GM19035 (cell line): ENCODE measurements at regions not wholly inside any gene's neighbourhood (a gene's known extent, or its start where the extent isn't known, plus 50 kb on each side); places are given as distances from the start of the nearest gene placed in this dataset.

Experiments
- ATAC-seq: cut with Tn5 transposase; IDR thresholded peaks from one replicate; pipeline ENCODE4 v1.9.1; 2021; ENCODE audit not compliant: unreplicated experiment

DNA sequence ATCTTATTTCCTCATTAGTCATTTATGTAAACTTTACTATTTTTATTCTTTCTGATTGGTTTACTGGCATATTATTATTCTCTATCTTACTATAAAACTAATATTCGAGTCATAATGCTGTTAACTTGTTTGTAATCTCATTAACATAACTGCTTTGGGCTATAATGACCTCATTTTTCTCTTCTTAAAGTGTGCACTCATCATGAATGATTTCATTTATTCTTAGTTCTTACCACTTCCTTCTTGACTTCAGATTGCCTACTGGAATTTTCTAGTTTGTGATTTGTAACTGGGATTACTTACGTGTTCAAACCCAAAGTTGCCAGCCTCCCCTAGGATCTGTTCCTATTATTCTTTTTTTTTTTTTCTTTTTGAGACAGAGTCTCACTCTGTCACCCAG, 91.8 kb upstream of the TNFAIP3 start:
- no peak for ATAC-seq

DNA sequence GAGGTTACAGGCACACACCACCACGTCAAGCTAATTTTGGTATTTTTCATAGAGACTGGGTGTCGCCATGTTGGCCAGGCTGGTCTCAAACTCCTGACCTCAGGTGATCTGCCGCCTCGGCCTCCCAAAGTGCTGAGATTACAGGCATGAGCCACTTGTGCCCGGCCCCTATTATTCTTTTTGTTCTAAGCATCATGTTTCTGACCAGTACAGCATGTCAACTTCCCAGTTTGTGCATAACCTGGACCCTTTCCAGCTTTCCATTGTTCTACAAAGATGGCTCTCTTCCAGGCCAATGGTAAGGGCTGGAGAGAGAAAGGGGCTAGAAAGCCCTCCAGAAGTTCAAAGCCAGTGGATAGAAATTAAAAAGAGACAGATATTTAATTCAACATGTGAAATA, 91.3 kb upstream of the TNFAIP3 start:
- ATAC-seq: no peak

DNA sequence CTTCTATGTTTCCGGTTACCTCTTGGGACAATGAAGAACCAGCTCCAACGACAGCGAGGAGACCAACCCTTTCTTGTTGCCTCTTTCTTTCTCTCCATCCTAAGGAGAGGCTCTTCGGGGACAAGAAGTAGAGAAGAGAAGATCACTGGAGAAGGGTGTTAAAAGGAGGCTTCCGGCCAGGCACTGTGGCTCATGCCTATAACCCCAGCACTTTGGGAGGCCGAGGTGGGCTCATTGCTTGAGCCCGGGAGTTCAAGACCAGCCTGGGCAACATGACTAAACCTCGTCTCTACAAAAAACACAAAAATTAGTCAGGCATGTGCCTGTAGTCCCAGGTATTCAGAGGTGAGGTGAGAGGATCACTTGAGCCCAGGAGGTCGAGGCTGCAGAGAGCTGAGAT, 90.8 kb upstream of the TNFAIP3 start:
- ATAC-seq: no peak

DNA sequence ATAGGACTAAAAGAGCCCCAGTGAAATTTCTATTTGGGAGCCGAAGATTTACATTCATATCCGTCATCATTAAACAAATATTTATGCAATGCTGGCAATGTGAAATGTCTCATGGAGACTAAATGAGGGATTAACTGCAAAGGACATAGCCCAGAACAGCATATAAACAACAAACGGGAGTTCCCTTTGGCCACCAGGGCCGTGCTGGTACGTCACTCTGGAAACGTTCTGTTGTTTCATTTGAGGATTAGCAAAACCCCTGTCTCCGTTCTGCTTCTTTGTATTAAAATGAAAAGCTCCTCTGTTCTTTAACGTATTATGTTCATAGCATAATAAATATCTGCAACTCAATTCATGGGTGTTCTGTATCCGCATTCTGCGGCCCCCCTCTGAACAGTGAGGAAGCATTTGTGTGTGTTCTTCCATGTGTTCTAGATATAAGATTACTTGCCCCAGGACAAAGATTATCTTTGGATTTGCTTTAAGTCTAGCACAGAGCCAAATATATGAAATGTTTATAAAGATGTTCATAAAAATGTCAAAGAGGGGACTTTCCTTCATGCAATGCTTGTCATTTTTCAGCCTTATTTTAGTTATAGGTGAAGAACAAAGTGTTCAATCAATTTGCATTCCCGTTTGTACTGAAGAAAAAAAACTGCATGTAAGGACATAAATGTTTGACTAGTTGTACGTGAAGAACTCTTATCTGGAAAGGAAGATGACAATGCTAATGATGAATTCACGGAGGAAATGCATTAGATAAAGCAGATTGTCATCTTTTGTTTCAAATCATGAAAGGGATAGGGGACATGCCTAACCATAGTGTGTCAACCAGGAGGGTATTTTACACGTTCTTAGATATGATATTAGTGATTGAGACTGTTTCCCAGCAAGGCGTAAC, 90.0 kb upstream of the TNFAIP3 start:
- ATAC-seq: no peak

DNA sequence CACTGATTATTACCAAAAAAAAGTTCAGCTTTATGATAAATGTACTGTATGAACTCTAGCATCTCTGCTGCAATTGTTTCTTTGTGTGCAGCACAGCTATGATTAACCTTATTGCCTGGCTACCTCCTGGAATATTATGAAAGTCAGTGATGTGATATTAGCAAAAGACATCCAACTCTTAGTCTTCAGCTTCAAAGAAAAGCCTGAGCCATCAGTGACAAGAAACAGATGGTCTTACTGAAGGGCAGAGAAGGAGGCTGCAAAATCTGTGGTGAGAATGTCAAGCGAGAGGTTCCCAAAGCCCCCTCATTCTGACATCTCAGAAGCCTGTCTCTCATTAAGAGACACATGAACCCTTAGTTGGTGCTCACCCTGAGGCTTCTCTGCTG, 89.4 kb upstream of the TNFAIP3 start:
- ATAC-seq: no peak

DNA sequence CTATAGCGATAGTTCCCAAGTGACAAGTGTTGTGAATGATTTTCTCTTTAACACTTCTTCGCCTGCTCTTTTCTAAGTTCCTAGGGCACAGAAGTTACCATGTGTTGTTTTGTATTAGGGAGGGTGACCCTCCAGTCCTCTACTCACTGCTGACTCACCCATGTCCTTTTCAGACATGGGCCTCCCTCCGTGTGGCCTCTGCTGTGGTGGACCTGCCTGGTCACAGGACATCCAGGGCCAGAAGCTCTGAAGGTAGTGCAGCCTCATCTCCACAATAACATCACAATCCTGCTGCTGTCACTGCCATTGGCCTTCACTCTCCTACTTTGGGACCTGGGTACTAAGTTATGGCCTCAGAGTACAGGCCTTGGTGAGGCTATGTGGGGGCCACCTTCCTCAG, 87.1 kb upstream of the TNFAIP3 start:
- ATAC-seq: no peak

DNA sequence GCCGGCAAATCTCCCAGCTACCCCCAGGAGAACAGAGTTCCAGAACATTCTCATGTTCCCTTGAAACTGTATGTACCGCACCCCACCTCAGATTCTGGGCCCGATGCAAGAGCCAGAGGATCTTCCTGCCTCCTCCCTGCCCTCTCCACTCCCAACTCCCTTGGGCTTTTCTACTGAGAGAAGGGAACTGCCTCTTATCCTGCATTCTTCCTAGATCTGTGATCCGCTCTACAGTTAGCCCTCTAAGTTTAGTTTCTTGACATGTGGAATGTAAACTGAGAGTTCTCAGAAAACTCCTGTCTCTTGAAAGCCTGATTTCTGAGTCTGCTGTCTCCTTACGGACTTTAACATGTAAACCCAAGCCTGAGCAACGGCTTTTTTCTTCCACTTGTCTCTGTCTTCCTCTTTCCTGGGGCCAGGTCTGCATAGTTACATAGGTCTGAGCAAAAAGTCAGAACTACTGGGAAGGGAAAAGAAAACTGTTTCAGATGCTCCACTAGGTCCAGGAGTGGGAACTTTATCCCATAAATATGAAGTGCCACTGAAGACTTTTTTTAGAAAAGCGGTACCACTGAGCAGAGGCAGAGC, 86.5 kb upstream of the TNFAIP3 start:
- no peak for ATAC-seq

DNA sequence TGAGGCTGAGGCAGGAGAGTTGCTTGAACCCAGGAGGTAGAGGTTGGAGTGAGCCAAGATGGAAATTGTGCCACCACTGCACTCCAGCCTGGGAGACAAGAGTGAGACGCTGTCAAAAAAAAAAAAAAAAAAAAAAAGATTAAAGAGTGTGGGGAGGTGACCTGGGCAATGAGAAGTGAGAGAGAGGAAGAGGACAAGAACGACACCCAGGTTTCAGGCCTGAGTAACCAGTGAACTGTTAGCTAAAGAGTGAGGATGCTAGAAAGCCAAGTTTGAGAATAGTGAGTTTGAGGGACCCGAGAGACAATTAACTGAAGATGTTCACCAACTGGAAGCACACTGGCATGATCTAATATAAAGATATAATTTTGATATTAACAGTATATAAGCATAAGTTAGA, 85.4 kb upstream of the TNFAIP3 start:
- ATAC-seq: no peak

DNA sequence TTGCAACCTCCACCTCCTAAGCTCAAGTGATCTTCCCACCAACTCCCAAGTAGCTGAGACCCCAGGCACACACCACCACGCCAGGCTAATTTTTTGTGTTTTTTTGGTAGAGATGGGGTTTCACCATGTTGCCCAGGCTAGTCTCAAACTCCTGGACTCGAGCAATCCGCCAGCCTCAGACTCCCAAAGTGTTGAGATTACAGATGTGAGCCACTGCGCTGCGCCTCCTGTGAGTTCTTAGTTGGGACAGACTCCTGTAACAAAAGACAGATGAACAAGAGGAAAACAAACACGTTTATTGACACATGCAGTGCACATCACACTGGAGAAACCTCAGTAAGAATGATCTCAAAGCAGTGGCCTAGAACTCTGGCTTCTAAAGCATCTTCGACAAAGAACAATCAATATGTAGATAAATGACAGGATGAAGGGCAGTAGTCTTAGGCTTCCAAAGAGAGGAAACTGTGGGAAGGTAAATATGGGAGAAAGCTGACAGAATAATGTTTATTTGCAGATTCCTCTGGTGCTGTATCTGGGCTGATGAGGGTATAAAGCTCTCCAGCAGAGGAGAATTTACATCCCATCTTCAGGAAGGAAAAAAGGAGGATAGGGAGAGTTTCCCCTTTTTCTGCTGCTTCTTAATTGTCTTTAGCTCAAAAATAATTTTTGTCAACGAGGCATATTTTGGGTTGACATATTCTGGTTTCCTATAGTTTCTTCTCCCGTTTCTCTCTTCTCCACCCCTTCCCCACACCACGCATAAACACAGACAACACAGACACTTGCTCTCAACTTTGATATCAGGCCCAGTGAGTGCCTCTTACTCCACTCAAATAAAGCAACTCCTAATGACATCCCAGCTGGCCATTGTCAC, 84.7 kb upstream of the TNFAIP3 start:
- no peak for ATAC-seq

DNA sequence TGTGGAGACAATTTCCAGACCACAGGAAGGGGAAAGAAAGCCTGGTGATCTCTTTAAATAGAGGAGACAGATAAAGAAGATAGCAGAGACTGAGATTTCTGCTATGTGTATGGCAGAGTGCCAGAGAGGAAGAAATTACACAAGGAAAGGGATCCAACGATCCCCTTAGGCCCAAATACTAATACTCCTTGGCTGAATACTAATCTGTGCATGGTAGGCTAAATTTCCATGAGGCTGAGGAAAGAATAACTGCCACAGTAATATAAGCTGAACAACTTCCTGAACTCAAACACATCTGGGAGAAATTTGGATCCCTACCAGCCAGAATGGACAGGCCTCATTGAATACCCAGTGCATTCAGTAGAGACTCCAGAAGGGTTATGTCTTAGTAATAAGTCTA, 83.3 kb upstream of the TNFAIP3 start:
- ATAC-seq: no peak

DNA sequence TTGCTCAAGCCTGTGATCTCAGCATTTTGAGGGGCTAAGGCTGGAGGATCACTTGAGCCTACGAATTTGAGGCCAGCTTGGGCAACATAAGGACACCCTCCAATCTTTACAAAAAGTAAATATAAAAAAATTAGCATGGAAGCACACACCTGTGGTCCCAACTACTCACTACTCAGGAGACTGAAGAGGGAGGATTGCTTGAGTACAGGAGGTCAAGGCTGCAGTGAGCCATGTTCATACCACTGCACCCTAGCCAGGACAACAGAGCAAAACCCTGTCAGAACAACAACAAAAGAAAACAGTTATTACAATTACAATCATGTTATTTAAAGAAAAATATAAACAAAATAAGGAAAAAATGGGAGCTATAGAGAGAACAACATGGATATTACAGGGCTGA, 82.5 kb upstream of the TNFAIP3 start:
- no peak for ATAC-seq

DNA sequence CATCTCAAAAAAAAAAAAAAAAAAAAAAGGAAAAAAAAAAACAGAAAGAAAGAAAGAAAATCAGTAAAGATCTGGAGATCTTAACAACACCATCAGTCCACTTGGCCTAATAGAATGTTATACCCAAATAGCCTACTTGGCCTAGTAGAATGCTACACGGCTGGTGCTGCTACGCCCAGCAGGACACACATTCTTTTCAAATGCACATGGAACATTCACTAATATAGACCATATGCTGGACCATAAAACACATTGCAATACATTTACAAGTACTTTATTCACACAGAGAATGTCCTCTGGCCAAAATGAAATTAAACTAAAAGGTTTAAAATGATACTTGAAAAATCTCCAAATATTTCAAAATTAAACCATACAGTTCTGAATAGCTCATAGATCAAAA, 80.0 kb upstream of the TNFAIP3 start:
- no peak for ATAC-seq

DNA sequence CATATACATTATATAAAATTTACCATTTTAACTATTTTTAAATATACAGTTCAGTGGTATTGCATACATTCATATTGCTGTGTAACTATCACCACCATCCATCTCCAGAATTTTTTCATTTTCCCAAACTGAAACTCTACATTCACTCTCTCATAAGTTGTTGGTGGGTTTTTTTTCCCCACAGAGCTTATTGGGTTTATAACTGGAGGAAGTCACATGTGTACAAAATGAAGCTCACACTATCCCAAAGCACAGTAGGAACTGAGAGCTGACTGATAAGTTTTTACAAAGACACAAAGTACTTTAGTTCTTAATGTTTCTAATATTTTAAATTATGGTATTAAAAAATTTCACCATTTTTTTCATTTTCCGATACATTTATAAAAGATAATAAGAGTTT, 78.8 kb upstream of the TNFAIP3 start:
- no peak for ATAC-seq

DNA sequence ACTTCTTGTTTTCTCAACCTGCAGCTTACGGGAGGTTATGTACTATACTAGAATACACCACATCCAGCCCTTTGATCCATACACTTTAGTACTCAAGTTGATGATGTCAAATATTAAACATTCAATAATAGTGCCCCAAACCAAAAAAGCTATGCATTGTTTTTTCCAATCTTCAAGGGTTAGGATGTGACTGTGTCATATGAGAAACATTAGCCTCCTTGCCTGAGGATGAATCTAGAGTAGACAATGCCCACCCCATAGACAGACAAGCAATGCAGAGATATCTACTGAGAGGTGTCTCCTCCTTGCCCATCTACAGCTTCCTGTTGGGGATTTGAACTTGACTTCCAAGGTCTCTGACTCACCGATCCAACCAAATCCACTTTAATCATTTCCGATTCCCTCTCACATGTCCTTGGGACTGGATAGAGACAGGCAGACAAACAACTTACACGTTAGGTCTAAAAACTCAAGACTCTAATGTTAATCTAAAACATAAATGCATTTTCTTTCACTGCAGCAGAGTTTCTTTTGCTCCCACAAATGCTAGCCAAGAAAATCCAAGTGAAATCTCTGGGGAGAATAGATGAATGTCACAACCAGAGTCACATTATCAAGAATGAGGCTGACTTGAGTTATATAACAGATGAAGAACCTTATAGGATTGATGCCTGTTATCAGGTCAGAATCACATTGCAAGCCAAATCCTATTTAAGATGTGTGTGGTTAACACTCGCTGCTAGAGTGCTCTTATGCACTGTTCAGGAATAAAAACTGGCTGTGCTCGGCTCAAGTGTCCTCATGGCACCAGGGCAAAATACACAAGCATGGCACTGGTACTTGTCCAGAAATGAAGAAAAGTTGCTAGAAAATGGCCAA, 75.5 kb upstream of the TNFAIP3 start:
- no peak for ATAC-seq

DNA sequence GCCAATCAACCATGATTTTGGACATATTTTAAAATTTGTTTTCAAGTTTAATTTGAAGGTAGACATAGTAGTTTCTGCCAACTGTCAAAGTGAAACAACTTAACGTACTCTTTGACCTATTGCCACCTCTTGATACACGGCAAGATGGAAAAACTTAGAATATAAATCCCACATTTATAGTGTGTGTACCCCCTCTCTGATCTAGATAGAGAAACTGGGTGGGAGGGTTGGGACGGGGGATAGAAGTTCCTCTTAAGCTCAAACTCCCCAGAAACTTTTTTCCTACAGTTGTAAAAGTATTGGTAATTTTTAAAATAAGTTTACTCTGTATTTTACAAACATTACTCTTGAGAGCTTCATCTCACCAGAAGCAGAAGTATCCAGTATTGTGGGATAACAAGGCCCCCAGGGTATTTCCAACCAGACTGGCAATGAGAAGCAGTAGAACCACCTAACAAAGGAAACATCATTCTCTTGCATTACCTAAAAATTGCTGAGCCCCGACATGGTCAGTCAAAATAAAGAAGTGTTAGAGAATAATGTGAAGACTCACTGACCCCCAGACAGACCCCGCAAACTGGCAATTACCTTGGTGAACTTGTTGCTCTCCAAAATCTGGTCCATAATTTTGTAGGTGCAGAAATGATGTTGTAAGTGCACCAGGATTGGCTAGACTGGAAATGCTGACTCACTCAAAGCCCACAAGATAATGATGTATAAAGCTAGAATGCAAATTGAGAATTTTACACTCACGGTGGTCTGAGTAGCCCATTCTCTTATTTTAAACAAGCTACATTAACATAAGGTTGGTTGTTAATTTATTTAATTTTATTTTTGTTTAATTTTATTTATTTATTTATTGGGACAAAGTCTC, 74.7 kb upstream of the TNFAIP3 start:
- ATAC-seq: no peak

DNA sequence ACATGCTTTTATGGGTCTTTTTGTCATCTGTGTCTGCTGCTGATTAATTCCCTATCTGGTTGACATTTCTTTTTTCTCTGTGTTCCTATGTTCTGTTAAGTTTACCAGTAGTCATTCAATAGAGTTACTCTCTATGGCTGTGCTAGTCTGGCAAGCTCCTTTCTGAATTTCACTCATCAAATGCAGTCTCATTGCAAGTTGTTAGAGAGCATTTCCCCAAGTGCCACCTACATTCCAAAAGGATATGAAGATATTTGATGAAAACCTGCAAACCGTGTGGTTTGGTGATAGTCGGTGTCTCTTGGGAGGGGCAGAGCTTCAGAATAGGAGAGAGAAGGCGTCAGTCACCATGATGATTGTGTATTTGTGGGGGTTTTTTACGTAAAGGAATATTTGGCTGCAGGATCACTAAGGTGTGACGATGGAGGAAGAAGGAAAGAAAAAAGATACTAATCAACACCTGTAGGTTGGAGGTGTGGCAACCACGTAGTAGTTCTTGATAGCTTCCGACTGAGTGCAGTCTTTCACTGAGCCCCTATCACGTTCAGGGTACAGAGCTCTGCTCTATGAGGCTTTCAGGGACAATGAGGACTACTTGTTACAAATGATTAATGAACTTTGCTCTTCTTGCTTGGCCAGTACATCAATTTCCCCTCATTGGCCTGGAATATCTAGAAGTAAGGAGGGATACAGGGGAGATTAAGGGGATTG, 73.1 kb upstream of the TNFAIP3 start:
- no peak for ATAC-seq

DNA sequence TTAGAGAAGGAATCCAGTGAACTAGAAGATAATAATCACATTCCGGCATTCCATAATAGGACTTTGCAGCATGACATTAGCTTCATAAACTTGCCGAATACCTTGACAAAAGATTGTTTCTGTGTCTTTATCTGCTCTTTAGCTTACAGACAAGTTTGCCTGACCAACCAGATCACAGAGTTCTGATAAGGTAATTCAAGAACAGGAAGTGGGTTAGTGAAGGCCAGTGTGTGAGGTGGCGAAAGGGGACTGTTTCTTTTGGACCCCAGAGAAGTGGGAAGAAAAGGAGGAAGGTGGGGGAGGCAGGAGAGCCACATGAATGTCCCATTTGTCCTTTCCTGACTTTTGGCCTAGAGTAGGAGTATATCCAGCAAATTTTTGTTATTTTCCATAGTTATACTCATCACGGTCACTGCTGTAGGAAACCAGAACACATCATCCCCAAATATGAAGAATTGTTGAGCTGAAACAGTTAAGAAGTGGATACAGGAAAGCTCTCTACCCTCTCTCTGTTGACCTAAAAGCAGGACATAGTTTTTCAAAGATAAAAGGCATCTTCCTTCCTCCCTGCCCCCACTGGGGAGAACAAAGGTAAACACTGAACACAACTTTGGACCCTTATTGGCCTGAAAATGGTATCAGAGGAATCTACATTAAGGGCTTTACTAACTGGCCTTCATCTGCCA, 72.4 kb upstream of the TNFAIP3 start:
- ATAC-seq: no peak

DNA sequence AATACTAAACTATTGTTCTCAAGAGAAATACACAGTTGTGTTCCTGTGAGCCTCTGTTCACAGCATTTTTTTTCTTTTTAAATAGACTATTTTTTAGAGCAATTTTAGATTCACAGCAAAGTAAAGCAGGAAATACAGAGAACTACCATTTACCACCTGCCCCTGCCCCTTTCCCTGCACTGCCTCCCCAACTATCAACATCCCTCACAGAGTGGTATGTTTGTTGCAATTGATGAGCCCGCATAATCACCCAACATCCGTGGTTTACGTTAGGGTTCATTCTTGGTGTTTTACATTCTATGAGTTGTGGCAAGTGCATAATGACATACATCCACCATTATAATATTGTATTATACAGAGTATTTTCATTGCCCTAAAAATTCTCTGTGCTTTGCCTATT, 71.6 kb upstream of the TNFAIP3 start:
- no peak for ATAC-seq

DNA sequence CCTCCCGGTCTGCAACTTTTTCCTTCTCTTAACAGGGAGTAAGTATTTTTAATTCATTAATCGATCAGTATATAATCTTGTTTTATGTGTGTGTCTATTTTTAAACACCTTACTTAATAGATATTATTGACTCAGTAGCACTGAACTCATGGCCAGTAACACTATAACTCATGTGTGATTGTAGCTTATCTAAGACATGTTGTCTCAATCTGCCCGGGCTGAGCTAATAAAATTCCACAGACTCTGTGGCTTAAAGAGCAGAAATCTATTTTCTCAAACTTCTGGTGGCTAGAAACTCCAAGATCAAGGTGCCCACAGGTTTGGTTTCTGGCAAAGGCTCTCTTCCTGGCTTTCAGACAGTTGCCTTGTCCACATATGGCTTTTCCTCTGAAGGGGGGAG, 68.8 kb upstream of the TNFAIP3 start:
- ATAC-seq: no peak
